Mammary epithelial cell (primary cell): ENCODE measurements at regions not wholly inside any gene's neighbourhood (a gene's known extent, or its start where the extent isn't known, plus 50 kb on each side); places are given as distances from the start of the nearest gene placed in this dataset.

Experiments used
- EZH2 ChIP-seq: IDR thresholded peaks from 2 replicates; pipeline ENCODE4 v1.6.1; 2012; ENCODE audit warnings: low read length, inconsistent platforms, borderline replicate concordance
- TF ChIP-seq, protein P1 (sequence below), 2 donors: IDR thresholded peaks in 1 of 2; conservative IDR thresholded peaks in 1 of 2; 2 replicates each; pipeline ENCODE4 v1.5.1; 2011 to 2012; ENCODE audit warnings: inconsistent platforms in 2 of 2, low read length in 2 of 2, mild to moderate bottlenecking in 2 of 2, control low read depth in 1 of 2, low read depth in 1 of 2; ENCODE audit not compliant: insufficient read depth in 1 of 2; ENCODE audit errors: extremely low read depth in 1 of 2

DNA sequence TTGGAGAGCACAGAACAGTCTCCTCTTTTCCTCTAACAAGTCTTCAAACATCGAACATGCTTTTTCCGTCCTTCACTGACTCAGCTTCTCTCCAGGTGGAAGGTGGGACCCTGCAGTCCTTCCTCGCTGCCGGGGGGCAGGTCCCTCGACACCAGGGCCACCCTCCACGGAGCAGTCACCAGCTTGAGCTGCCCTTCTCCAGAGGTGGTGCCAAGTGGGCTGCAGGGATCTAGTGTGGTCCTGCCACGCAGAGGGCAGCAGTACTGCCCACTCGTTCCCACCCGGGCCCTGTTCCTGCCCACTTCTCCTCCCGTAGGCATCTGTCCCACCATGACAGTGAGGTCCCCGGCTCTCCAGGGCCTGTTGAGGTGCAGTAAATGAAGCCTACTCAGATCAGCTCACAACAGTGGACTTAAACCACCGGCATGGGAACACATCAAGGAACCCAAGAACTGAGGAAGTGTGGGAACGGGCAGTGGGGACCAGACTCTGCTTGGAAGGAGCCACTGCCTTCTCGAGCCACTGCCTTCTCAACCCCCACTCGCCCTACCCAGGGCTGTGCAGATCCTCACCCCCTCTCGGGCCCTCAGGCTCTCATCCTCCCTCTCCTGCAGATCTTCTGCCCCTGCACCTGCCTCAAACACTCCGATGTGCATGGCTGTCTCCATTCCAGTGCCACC is 153.9 kb downstream of the OAT start:
- TF ChIP-seq, protein P1, sequence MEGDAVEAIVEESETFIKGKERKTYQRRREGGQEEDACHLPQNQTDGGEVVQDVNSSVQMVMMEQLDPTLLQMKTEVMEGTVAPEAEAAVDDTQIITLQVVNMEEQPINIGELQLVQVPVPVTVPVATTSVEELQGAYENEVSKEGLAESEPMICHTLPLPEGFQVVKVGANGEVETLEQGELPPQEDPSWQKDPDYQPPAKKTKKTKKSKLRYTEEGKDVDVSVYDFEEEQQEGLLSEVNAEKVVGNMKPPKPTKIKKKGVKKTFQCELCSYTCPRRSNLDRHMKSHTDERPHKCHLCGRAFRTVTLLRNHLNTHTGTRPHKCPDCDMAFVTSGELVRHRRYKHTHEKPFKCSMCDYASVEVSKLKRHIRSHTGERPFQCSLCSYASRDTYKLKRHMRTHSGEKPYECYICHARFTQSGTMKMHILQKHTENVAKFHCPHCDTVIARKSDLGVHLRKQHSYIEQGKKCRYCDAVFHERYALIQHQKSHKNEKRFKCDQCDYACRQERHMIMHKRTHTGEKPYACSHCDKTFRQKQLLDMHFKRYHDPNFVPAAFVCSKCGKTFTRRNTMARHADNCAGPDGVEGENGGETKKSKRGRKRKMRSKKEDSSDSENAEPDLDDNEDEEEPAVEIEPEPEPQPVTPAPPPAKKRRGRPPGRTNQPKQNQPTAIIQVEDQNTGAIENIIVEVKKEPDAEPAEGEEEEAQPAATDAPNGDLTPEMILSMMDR (conservative IDR thresholded peaks at IDR 0.05 in 1 of 2, IDR thresholded peaks at IDR 0.05 in 1 of 2; ENCODE audit: extremely low read depth in 1 of 2, insufficient read depth in 1 of 2, low read depth in 1 of 2, low read length in 2 of 2), result no peak
- no peak for TF ChIP-seq EZH2
